H1 (cell line): ENCODE measurements at regions not wholly inside any gene's neighbourhood (a gene's known extent, or its start where the extent isn't known, plus 50 kb on each side); places are given as distances from the start of the nearest gene placed in this dataset.

Experiments used
- CTCF ChIA-PET: fragments of 300-600 bp; sonication (Branson Sonifier 250); formaldehyde crosslinking; loops from one replicate; lab custom pipeline; 2021; ENCODE audit not compliant: partially characterized antibody; lab: Charles Lee
- POLR2A ChIA-PET: fragments of 300-600 bp; sonication (Branson Sonifier 250); formaldehyde crosslinking; loops from one replicate; lab custom pipeline; 2021; ENCODE audit warnings: inconsistent platforms; ENCODE audit not compliant: partially characterized antibody; lab: Charles Lee
- DNase-seq, 2 experiments: peaks; one replicate each; pipeline versions ENCODE4 v3.0.0 to v3.0.0-alpha.2; 2010 to 2022; ENCODE audit warnings: low spot score in 2 of 2, low read depth in 1 of 2, mixed read lengths in 1 of 2
- FAIRE-seq: peaks from 2 replicates; lab custom pipeline; 2011; peaks lifted over from hg19 to GRCh38; lab: Jason Lieb, UNC
- H2AFZ ChIP-seq: 2 replicates; pipeline ENCODE4 v1.8.1; 2012; ENCODE audit warnings: low read length, inconsistent platforms
- H2AK5ac ChIP-seq: 2 replicates; pipeline ENCODE4 v1.6.1; 2013; ENCODE audit warnings: low read depth, low read length
- H2BK120ac ChIP-seq: replicated peaks from 2 replicates; pipeline ENCODE3; 2013; ENCODE audit warnings: low read depth, low read length, inconsistent platforms
- H2BK12ac ChIP-seq: 2 replicates; pipeline ENCODE4 v1.6.1; 2013; ENCODE audit warnings: low read depth, low read length
- H2BK15ac ChIP-seq: 2 replicates; pipeline ENCODE4 v1.6.1; 2013; ENCODE audit warnings: low read length
- H2BK20ac ChIP-seq: 2 replicates; pipeline ENCODE4 v1.6.1; 2013; ENCODE audit warnings: low read length
- H2BK5ac ChIP-seq: 2 replicates; pipeline ENCODE4 v1.6.1; 2013; ENCODE audit warnings: low read depth, low read length
- H3K14ac ChIP-seq: 2 replicates; pipeline ENCODE4 v1.6.1; 2013; ENCODE audit warnings: inconsistent platforms; ENCODE audit not compliant: insufficient read length
- H3K18ac ChIP-seq: 2 replicates; pipeline ENCODE4 v1.6.1; 2013; ENCODE audit warnings: low read length; ENCODE audit errors: extremely low read depth
- H3K23ac ChIP-seq: 2 replicates; pipeline ENCODE4 v1.6.1; 2013; ENCODE audit warnings: inconsistent platforms; ENCODE audit not compliant: insufficient read length
- H3K23me2 ChIP-seq: 2 replicates; pipeline ENCODE4 v1.6.1; 2013; ENCODE audit warnings: low read depth, low read length
- H3K27ac ChIP-seq: 2 replicates; pipeline ENCODE4 v1.6.1; 2011; ENCODE audit warnings: low read depth, low read length, inconsistent platforms
- H3K27me3 ChIP-seq, 4 experiments: replicated peaks in 1 of 4; 1 replicate in 1 of 4; 2 replicates in 3 of 4; pipeline versions ENCODE4 v1.6.1 to v1.8.1; 2011 to 2013; ENCODE audit warnings: low read length in 3 of 4, mild to moderate bottlenecking in 3 of 4, inconsistent platforms in 2 of 4, mixed read lengths in 2 of 4, moderate library complexity in 1 of 4; ENCODE audit not compliant: control insufficient read depth in 3 of 4, insufficient read depth in 3 of 4; ENCODE audit errors: extremely low read depth in 1 of 4
- H3K36me3 ChIP-seq, 4 experiments: 2 replicates each; pipeline versions ENCODE4 v1.6.1 to v1.8.1; 2011 to 2013; ENCODE audit warnings: mild to moderate bottlenecking in 4 of 4, low read length in 3 of 4, moderate library complexity in 2 of 4, control low read depth in 1 of 4, inconsistent platforms in 1 of 4; ENCODE audit not compliant: insufficient read depth in 4 of 4, control insufficient read depth in 2 of 4
- H3K4ac ChIP-seq: replicated peaks from 2 replicates; pipeline ENCODE3; 2013; ENCODE audit warnings: low read length, low read depth, mixed read lengths, inconsistent platforms; ENCODE audit not compliant: insufficient read length
- H3K4me1 ChIP-seq, 4 experiments: replicated peaks in 1 of 4; 1 replicate in 1 of 4; 2 replicates in 3 of 4; pipeline versions ENCODE4 v1.6.1 to v1.8.1; 2011 to 2013; ENCODE audit warnings: low read length in 3 of 4, inconsistent platforms in 2 of 4, mixed read lengths in 1 of 4; ENCODE audit not compliant: insufficient read depth in 4 of 4, control insufficient read depth in 3 of 4
- H3K4me2 ChIP-seq, 2 experiments: 2 replicates each; pipeline versions ENCODE4 v1.6.1 to v1.8.1; 2011 to 2013; ENCODE audit warnings: low read depth in 2 of 2, low read length in 2 of 2, control low read depth in 1 of 2, inconsistent platforms in 1 of 2, mild to moderate bottlenecking in 1 of 2; ENCODE audit not compliant: insufficient read depth in 1 of 2
- H3K4me3 ChIP-seq, 4 experiments: fragments of 200-600, 300-600 bp in 1 of 4; sonication (generic), shearing (Covaris generic), sonication (Bioruptor Twin) in 1 of 4; 2 replicates each; pipeline versions ENCODE4 v1.5.1 to v1.8.1; 2011 to 2016; ENCODE audit warnings: low read length in 4 of 4, low read depth in 3 of 4, control low read depth in 2 of 4, inconsistent platforms in 2 of 4, mild to moderate bottlenecking in 2 of 4, mixed read lengths in 1 of 4, moderate library complexity in 1 of 4; ENCODE audit not compliant: insufficient read depth in 2 of 4; ENCODE audit errors: extremely low read depth in 1 of 4
- H3K56ac ChIP-seq: replicated peaks from 2 replicates; pipeline ENCODE3; 2013; ENCODE audit warnings: low read depth, mild to moderate bottlenecking, mixed read lengths, low read length, inconsistent platforms; ENCODE audit not compliant: insufficient read length
- H3K79me1 ChIP-seq: 2 replicates; pipeline ENCODE4 v1.6.1; 2013; ENCODE audit warnings: low read depth, low read length, control low read depth
- H3K79me2 ChIP-seq, 2 experiments: 2 replicates each; pipeline versions ENCODE4 v1.6.1 to v1.8.1; 2012 to 2013; ENCODE audit warnings: low read length in 2 of 2, mild to moderate bottlenecking in 2 of 2, inconsistent platforms in 1 of 2; ENCODE audit not compliant: insufficient read depth in 2 of 2, control insufficient read depth in 1 of 2
- H3K9ac ChIP-seq, 4 experiments: replicated peaks in 1 of 4; 1 replicate in 1 of 4; 2 replicates in 3 of 4; pipeline versions ENCODE4 v1.6.1 to v1.8.1; 2011 to 2013; ENCODE audit warnings: low read depth in 3 of 4, low read length in 3 of 4, control low read depth in 2 of 4, mild to moderate bottlenecking in 2 of 4, moderate library complexity in 2 of 4, inconsistent platforms in 1 of 4; ENCODE audit errors: extremely low read depth in 1 of 4
- H3K9me3 ChIP-seq, 2 experiments: 2 replicates each; pipeline versions ENCODE4 v1.6.1 to v1.8.1; 2012 to 2013; ENCODE audit warnings: mild to moderate bottlenecking in 2 of 2, moderate library complexity in 2 of 2, control low read depth in 1 of 2, inconsistent platforms in 1 of 2, low read depth in 1 of 2, low read length in 1 of 2, mixed read lengths in 1 of 2; ENCODE audit not compliant: insufficient read depth in 2 of 2
- H4K20me1 ChIP-seq, 2 experiments: replicated peaks in 1 of 2; 2 replicates each; pipeline versions ENCODE3 to v1.8.1; 2011 to 2013; ENCODE audit warnings: inconsistent platforms in 2 of 2, low read length in 2 of 2, mild to moderate bottlenecking in 1 of 2; ENCODE audit not compliant: insufficient read depth in 2 of 2, control insufficient read depth in 1 of 2
- H4K5ac ChIP-seq: 2 replicates; pipeline ENCODE4 v1.6.1; 2013; ENCODE audit warnings: low read length, low read depth, mixed read lengths, inconsistent platforms; ENCODE audit not compliant: insufficient read length
- H4K8ac ChIP-seq: 2 replicates; pipeline ENCODE4 v1.8.0; 2013; ENCODE audit warnings: mild to moderate bottlenecking, moderate library complexity, low read length, inconsistent platforms; ENCODE audit not compliant: insufficient read depth; ENCODE audit errors: extremely low read depth
- H4K91ac ChIP-seq: replicated peaks from 2 replicates; pipeline ENCODE3; 2013; ENCODE audit warnings: low read length, mixed read lengths, inconsistent platforms; ENCODE audit not compliant: insufficient read length
- MAFK ChIP-seq: IDR thresholded peaks from 2 replicates; pipeline ENCODE4 v1.6.1; 2012; ENCODE audit warnings: low read depth, mild to moderate bottlenecking, improper control_type of control experiment, low read length
- WGBS, 2 experiments: shearing (Covaris generic) in 1 of 2; methylation state at CpG; one replicate each; pipeline versions ENCODE4 v1.1.6 to v1.1.7; 2013 to 2015; ENCODE audit warnings: low lambda C conversion rate in 2 of 2, mixed read lengths in 2 of 2, inconsistent platforms in 1 of 2, low coverage in 1 of 2, missing lambda C conversion rate in 1 of 2; ENCODE audit not compliant: insufficient replicate concordance in 2 of 2, insufficient coverage in 1 of 2, insufficient read length in 1 of 2; ENCODE audit errors: extremely low coverage in 1 of 2, missing lambda C conversion rate in 1 of 2; 5-methylcytosine and 5-hydroxymethylcytosine counted together

DNA sequence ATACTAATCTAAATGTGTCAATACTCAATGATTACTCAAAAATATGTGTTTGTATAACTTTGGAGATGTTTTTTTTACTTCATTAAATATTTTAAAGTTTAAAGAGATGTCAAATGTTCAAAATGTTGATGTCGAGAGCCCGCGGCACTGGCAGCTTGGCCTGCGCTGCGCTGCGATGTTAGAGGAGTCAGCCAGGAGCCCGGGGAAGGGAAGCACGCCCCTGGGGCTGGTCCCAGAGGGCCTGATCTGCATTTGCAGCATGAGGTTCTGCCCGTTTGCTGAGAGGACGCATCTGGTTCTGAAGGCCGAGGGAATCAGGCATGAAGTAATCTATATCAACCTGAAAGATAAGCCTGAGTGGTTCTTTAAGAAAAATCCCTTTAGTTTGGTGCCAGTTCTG, 66.4 kb upstream of the ATP2C1 start:
- Histone ChIP-seq H3K79me2 (no peaks in the 10 kb centered on the region), H4K91ac (no peak overlapping the region), H2BK120ac (no peak overlapping the region), H2AK5ac (no peak overlapping the region), H2AFZ (no peak overlapping the region), H3K27me3 (no peaks in the 10 kb centered on the region), H3K23me2 (no peaks in the 10 kb centered on the region), H3K4ac (no peak overlapping the region), H4K20me1 (no peaks in the 10 kb centered on the region), H3K9ac (no peak overlapping the region), H3K9me3 (no peaks in the 10 kb centered on the region), H3K23ac (no peak overlapping the region), H2BK15ac (no peak overlapping the region), H3K56ac (no peak overlapping the region), H3K4me1 (peaks cover 0 to 19% (median 7%) of the 10 kb centered on the region in 4 experiments; a peak in 5 of 7 replicates), H3K4me3 (no peak overlapping the region), H2BK20ac (no peak overlapping the region), H3K18ac (no peak overlapping the region), H3K4me2 (no peak overlapping the region), H3K27ac (no peak overlapping the region), H2BK12ac (no peak overlapping the region), H3K79me1 (no peaks in the 10 kb centered on the region), H4K8ac (no peak overlapping the region; the same call in 1 of the 2 replicates), H4K5ac (no peak overlapping the region), H3K36me3 (no peaks in the 10 kb centered on the region), H3K14ac (no peak overlapping the region), H2BK5ac (no peak overlapping the region)
- WGBS, 2 experiments, result 87% methylated on average over 11 of the region's 11 CpGs; no CpG with 5 or more reads in 1 of the 2 experiments
- CTCF ChIA-PET, result no interaction called here
- FAIRE-seq, result no peak
- POLR2A ChIA-PET, result no interaction called here
- no peak for DNase-seq
- TF ChIP-seq MAFK, result no peak
